GM12874 (cell line): ENCODE measurements at regions not wholly inside any gene's neighbourhood (a gene's known extent, or its start where the extent isn't known, plus 50 kb on each side); places are given as distances from the start of the nearest gene placed in this dataset.

Experiments
- CTCF ChIP-seq: IDR thresholded peaks from 2 replicates; pipeline ENCODE4 v1.5.1; 2011; ENCODE audit warnings: low read depth, mild to moderate bottlenecking, control low read depth, low read length, moderate library complexity; ENCODE audit not compliant: insufficient read depth

GRCh38 chr13:24617256-24618010 is 62.8 kb upstream of the ATP12A start:
- no peak for TF ChIP-seq CTCF

GRCh38 chr13:24618011-24618955 is 61.9 kb upstream of the ATP12A start:
- TF ChIP-seq CTCF = no peak

- TF ChIP-seq CTCF = no peak
Measured at GRCh38 chr13:24619282-24619681, 60.9 kb upstream of the ATP12A start.

- TF ChIP-seq CTCF = no peak
Measured at GRCh38 chr13:24623149-24623665, 57.0 kb upstream of the ATP12A start.

- no peak for TF ChIP-seq CTCF
Measured at GRCh38 chr13:24624363-24624762, 55.8 kb upstream of the ATP12A start.

- TF ChIP-seq CTCF = no peak
Measured at GRCh38 chr13:24624801-24625231, 55.4 kb upstream of the ATP12A start.

- TF ChIP-seq CTCF = no peak
Measured at GRCh38 chr13:24625331-24625731, 54.9 kb upstream of the ATP12A start.
